Keratinocyte (primary cell): ENCODE measurements at regions not wholly inside any gene's neighbourhood (a gene's known extent, or its start where the extent isn't known, plus 50 kb on each side); places are given as distances from the start of the nearest gene placed in this dataset.

Source experiments
- EZH2 ChIP-seq: IDR thresholded peaks from one replicate; pipeline ENCODE4 v1.6.1; 2012; ENCODE audit warnings: inconsistent platforms, mild to moderate bottlenecking, low read length, moderate library complexity
- TF ChIP-seq, protein P1 (sequence below), 3 experiments: IDR thresholded peaks in 1 of 3; conservative IDR thresholded peaks in 1 of 3; optimal IDR thresholded peaks in 1 of 3; 2 replicates in 2 of 3; 3 replicates in 1 of 3; pipeline versions ENCODE3 to v1.5.1; 2011; ENCODE audit warnings: low read length in 3 of 3, mild to moderate bottlenecking in 3 of 3, moderate library complexity in 2 of 3, control low read depth in 1 of 3, inconsistent platforms in 1 of 3; ENCODE audit not compliant: insufficient read depth in 2 of 3; ENCODE audit errors: extremely low read depth in 1 of 3

DNA sequence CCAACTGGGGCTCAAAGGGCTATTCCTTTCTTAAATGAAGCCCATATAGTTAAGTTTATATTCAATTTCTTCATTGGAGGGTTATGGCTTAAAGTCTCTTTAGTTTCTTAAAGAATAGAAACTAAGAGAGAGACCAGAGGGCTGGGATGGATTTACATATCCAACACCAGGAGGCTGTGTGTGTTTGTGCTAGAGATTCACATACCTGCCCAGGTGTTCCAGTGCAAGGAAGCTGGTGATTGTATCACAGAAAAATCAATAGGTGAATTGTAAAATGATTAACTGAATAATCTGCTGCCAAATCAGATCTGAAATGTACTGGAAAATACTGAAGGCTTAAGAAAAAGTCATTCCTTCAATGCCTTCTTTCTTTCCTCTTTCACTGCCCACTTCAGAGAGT, 148.2 kb upstream of the BDNF start:
- TF ChIP-seq, protein P1, sequence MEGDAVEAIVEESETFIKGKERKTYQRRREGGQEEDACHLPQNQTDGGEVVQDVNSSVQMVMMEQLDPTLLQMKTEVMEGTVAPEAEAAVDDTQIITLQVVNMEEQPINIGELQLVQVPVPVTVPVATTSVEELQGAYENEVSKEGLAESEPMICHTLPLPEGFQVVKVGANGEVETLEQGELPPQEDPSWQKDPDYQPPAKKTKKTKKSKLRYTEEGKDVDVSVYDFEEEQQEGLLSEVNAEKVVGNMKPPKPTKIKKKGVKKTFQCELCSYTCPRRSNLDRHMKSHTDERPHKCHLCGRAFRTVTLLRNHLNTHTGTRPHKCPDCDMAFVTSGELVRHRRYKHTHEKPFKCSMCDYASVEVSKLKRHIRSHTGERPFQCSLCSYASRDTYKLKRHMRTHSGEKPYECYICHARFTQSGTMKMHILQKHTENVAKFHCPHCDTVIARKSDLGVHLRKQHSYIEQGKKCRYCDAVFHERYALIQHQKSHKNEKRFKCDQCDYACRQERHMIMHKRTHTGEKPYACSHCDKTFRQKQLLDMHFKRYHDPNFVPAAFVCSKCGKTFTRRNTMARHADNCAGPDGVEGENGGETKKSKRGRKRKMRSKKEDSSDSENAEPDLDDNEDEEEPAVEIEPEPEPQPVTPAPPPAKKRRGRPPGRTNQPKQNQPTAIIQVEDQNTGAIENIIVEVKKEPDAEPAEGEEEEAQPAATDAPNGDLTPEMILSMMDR (optimal IDR thresholded peaks at IDR 0.05 in 1 of 3, IDR thresholded peaks at IDR 0.05 in 1 of 3, conservative IDR thresholded peaks at IDR 0.05 in 1 of 3; ENCODE audit: extremely low read depth in 1 of 3, insufficient read depth in 2 of 3, low read length in 3 of 3): no peak
- no peak for TF ChIP-seq EZH2
